ENCODE measurements at regions not wholly inside any gene's neighbourhood (a gene's known extent, or its start where the extent isn't known, plus 50 kb on each side); places are given as distances from the start of the nearest gene placed in this dataset.

DNA sequence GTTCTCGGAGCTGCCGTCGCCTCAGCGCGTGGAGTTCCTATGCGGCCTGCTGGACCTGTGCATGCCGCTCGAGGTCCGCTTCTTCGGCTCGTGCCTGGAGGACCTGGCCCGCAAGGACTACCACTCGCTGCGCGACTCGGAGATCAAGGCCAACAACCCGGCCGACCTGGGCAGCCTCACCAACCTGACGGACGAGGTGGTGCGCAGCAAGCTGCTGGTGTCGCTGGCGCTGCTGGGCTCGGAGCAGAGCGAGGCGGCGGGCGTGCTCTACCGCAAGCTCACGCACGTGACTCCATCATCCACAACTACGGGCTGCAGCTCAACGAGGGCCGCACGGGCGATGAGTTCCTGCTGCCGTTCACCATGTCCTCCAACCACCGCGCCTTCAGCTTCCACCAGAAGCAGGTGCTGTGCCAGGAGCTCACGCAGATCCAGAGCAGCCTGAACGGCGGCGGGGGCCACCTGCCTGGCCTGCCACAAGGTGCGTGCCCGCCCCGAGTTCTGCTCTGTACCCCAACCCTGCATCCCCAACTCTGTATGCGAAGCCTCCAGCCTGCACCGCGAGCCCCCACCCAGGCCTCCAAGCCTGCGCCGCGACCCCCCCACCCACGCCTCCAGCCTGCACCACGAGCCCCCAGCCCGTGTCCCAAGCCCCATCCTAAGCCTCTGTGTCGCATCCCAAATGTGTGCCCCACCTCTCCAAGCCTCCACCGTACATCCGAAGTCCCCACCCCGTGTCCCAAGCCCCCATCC, 178.2 kb downstream of the OR4M2 start:
- TF ChIP-seq, protein P1, sequence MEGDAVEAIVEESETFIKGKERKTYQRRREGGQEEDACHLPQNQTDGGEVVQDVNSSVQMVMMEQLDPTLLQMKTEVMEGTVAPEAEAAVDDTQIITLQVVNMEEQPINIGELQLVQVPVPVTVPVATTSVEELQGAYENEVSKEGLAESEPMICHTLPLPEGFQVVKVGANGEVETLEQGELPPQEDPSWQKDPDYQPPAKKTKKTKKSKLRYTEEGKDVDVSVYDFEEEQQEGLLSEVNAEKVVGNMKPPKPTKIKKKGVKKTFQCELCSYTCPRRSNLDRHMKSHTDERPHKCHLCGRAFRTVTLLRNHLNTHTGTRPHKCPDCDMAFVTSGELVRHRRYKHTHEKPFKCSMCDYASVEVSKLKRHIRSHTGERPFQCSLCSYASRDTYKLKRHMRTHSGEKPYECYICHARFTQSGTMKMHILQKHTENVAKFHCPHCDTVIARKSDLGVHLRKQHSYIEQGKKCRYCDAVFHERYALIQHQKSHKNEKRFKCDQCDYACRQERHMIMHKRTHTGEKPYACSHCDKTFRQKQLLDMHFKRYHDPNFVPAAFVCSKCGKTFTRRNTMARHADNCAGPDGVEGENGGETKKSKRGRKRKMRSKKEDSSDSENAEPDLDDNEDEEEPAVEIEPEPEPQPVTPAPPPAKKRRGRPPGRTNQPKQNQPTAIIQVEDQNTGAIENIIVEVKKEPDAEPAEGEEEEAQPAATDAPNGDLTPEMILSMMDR (IDR thresholded peaks at IDR 0.05; ENCODE audit: low read depth, low read length), result no peak
- TF ChIP-seq EZH2phosphoT487 (IDR thresholded peaks at IDR 0.05; ENCODE audit: low read depth), result no peak

Data from OCI-LY3 (cell line).